ENCODE measurements at regions not wholly inside any gene's neighbourhood (a gene's known extent, or its start where the extent isn't known, plus 50 kb on each side); places are given as distances from the start of the nearest gene placed in this dataset.

GRCh38 chr5:86824637-86825036, 206.9 kb downstream of the COX7C start:
- Histone ChIP-seq H3K27me3 (ENCODE audit: insufficient read depth, low read depth, low read length) (no peaks in the 10 kb centered on the region), H2AFZ (ENCODE audit: low read depth, low read length) (no peak overlapping the region), H3K27ac (ENCODE audit: low read length) (no peak overlapping the region)

GRCh38 chr5:86831128-86831527, 213.4 kb downstream of the COX7C start:
- no peaks in the 10 kb centered on the region for H3K79me2 ChIP-seq (replicated peaks; ENCODE audit: insufficient read depth, low read length)
- H3F3A ChIP-seq (ENCODE audit: insufficient read depth, low read length, poor library complexity, severe bottlenecking), result no peaks in the 10 kb centered on the region
- H4K20me1 ChIP-seq (ENCODE audit: insufficient read depth), result no peaks in the 10 kb centered on the region
- no peak overlapping the region for H2AFZ ChIP-seq (ENCODE audit: low read depth, low read length)
- H3K9me3 ChIP-seq (ENCODE audit: low read length), result no peaks in the 10 kb centered on the region
- H3K27me3 ChIP-seq (ENCODE audit: insufficient read depth, low read depth, low read length), result no peaks in the 10 kb centered on the region
- no peak overlapping the region for H3K9ac ChIP-seq (ENCODE audit: low read length)
- H3K9me2 ChIP-seq (ENCODE audit: insufficient read depth, low read length), result no peaks in the 10 kb centered on the region
- H3K4me3 ChIP-seq (ENCODE audit: low read length), result no peak overlapping the region
- H3K4me2 ChIP-seq (ENCODE audit: low read length), result no peak overlapping the region
- H3K27ac ChIP-seq (ENCODE audit: low read length), result no peak overlapping the region
- TF ChIP-seq REST (IDR thresholded peaks at IDR 0.05; ENCODE audit: borderline replicate concordance) (no peak), RAD21 (conservative IDR thresholded peaks at IDR 0.05) (no peak), MXI1 (conservative IDR thresholded peaks at IDR 0.05; ENCODE audit: poor library complexity, severe bottlenecking) (no peak), TAF1 (IDR thresholded peaks at IDR 0.05; ENCODE audit: low read depth) (no peak), CTCF (IDR thresholded peaks at IDR 0.05; ENCODE audit: poor library complexity, severe bottlenecking) (no peak), EZH2 (IDR thresholded peaks at IDR 0.05; ENCODE audit: borderline replicate concordance, insufficient read depth, low read length, poor library complexity, severe bottlenecking) (no peak), POLR2AphosphoS5 (IDR thresholded peaks at IDR 0.05) (no peak), SMC3 (conservative IDR thresholded peaks at IDR 0.05; ENCODE audit: poor library complexity) (no peak), EP300 (conservative IDR thresholded peaks at IDR 0.05; ENCODE audit: poor library complexity, severe bottlenecking) (no peak)
- H3K36me3 ChIP-seq (ENCODE audit: insufficient read depth, low read length), result no peaks in the 10 kb centered on the region

More at GRCh38 chr5:86824637-86825036, 206.9 kb downstream of the COX7C start:
- H3K9ac ChIP-seq (ENCODE audit: low read length), result no peak overlapping the region
- no peaks in the 10 kb centered on the region for H4K20me1 ChIP-seq (ENCODE audit: insufficient read depth)
- no peak overlapping the region for H3K4me2 ChIP-seq (ENCODE audit: low read length)
- H3K9me3 ChIP-seq (ENCODE audit: low read length), result no peaks in the 10 kb centered on the region
- no peaks in the 10 kb centered on the region for H3K79me2 ChIP-seq (replicated peaks; ENCODE audit: insufficient read depth, low read length)
- no peak overlapping the region for H3K4me3 ChIP-seq (ENCODE audit: low read length)
- H3F3A ChIP-seq (ENCODE audit: insufficient read depth, low read length, poor library complexity, severe bottlenecking), result no peaks in the 10 kb centered on the region
- no peaks in the 10 kb centered on the region for H3K9me2 ChIP-seq (ENCODE audit: insufficient read depth, low read length)
- no peaks in the 10 kb centered on the region for H3K36me3 ChIP-seq (ENCODE audit: insufficient read depth, low read length)
- TF ChIP-seq SMC3 (conservative IDR thresholded peaks at IDR 0.05; ENCODE audit: poor library complexity) (no peak), REST (IDR thresholded peaks at IDR 0.05; ENCODE audit: borderline replicate concordance) (no peak), EZH2 (IDR thresholded peaks at IDR 0.05; ENCODE audit: borderline replicate concordance, insufficient read depth, low read length, poor library complexity, severe bottlenecking) (no peak), TAF1 (IDR thresholded peaks at IDR 0.05; ENCODE audit: low read depth) (no peak), MXI1 (conservative IDR thresholded peaks at IDR 0.05; ENCODE audit: poor library complexity, severe bottlenecking) (no peak), POLR2AphosphoS5 (IDR thresholded peaks at IDR 0.05) (no peak), RAD21 (conservative IDR thresholded peaks at IDR 0.05) (no peak)

Data from neural cell (in vitro differentiated cells).